ENCODE measurements at regions not wholly inside any gene's neighbourhood (a gene's known extent, or its start where the extent isn't known, plus 50 kb on each side); places are given as distances from the start of the nearest gene placed in this dataset.

GRCh38 chr2:180679693-180680092 is 300.7 kb upstream of the UBE2E3 start:
- TF ChIP-seq REST (IDR thresholded peaks at IDR 0.05; ENCODE audit: insufficient read depth in 1 of 2, low read depth in 2 of 2, low read length in 1 of 2) (no peak), POLR2AphosphoS5 (IDR thresholded peaks at IDR 0.05; ENCODE audit: low read depth, low read length) (no peak)
